ENCODE measurements at regions not wholly inside any gene's neighbourhood (a gene's known extent, or its start where the extent isn't known, plus 50 kb on each side); places are given as distances from the start of the nearest gene placed in this dataset.
"Not testable (repeated sequence)": the region's sequence is repeated elsewhere in the genome, so short reads cannot be mapped to it uniquely, and the experiment has no call there.

DNA sequence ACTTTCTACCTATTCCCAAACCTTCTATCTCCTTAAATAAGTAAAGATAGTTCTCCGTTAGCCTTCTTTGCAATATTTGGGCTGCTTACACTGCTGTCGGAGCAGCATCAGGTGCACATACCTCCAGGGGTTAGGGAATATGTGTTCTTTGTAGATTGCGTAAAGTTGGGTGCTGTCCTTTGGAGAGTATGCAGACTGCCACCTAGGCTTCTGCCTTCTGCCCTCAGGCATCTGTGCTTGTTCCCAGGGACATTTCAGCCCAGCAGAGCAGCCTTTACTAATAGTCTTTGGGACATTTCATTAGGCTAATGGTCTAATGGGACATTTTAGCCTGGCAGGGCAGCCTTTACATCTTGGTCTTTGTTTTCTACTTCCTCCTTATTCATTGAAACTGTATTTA lies 260.6 kb downstream of the TPBG start:
- H3K27me3 Mint-ChIP-seq (ENCODE audit: low read depth) = no peaks in the 10 kb centered on the region
- DNase-seq (no peak), ATAC-seq (no peak)
- ChIA-PET CTCF (no interaction called here), POLR2A (no interaction called here)
- no peaks in the 10 kb centered on the region for H3K9me3 Mint-ChIP-seq (ENCODE audit: insufficient read depth)
- no peaks in the 10 kb centered on the region for H3K4me1 Mint-ChIP-seq (ENCODE audit: low read depth)
- H3K36me3 Mint-ChIP-seq (ENCODE audit: low read depth) = no peaks in the 10 kb centered on the region
- H3K4me3 Mint-ChIP-seq = no peak overlapping the region
- H3K27ac Mint-ChIP-seq = no peak overlapping the region

DNA sequence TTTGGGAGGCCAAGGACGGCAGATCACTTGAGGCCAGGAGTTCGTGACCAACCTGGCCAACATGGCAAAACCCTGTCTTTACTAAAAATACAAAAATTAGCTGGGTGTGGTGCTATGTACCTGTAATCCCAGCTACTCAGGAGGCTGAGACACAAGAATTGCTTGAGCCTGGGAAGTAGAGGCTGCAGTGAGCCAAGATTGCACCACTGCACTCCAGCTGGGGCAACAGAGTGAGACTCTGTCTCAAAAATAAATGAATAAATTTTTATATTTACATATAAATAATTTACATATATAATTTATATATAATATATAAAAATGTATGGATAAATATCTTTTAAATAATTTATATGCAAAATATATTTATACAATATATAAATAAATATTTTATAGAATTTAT lies 263.3 kb downstream of the TPBG start:
- POLR2A ChIA-PET; H3K27me3 Mint-ChIP-seq (ENCODE audit: low read depth); ATAC-seq; CTCF ChIA-PET; H3K27ac Mint-ChIP-seq; H3K9me3 Mint-ChIP-seq (ENCODE audit: insufficient read depth); DNase-seq; H3K36me3 Mint-ChIP-seq (ENCODE audit: low read depth); H3K4me3 Mint-ChIP-seq; H3K4me1 Mint-ChIP-seq (ENCODE audit: low read depth): not testable (repeated sequence)

DNA sequence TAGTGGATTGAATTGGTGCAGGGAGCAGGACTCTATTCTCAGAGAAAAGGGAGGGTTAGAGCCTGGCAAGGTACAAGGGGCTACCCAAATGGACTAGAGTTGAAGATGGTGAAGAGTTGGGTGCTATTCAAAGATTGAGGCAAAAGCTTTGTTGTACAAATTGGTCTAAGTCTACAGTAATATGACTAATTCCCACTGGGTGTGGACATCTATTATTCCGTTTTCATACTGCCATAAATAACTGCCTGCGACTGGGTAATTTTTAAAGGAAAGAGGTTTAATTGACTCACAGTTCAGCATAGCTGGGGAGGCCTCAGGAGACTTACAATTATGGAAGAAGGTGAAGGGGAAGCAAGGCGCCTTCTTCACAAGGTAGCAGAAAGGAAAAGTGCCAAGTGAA lies 266.3 kb downstream of the TPBG start:
- ChIA-PET CTCF (no interaction called here), POLR2A (no interaction called here)
- Mint-ChIP-seq H3K4me3 (no peak overlapping the region), H3K27ac (no peak overlapping the region), H3K9me3 (ENCODE audit: insufficient read depth) (no peaks in the 10 kb centered on the region), H3K27me3 (ENCODE audit: low read depth) (no peaks in the 10 kb centered on the region), H3K4me1 (ENCODE audit: low read depth) (no peaks in the 10 kb centered on the region), H3K36me3 (ENCODE audit: low read depth) (no peaks in the 10 kb centered on the region)
- DNase-seq (no peak), ATAC-seq (no peak)

DNA sequence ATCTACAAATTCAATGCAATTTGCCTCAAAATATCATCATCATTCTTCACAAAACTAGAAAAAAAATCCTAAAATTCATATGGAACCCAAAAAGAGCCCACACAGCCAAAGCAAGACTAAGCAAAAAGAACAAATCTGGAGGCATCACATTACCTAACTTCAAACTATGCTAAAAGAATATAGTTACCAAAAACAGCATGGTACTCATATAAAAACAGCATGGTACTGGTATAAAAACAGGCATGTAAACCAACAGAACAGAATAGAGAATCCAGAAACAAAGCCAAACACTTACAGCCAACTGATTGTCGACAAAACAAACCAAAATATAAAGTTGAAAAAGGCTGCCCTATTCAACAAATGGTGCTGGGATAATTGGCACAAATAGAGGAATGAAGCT lies 278.1 kb downstream of the TPBG start:
- ATAC-seq (no peak), DNase-seq (no peak)
- H3K9me3 Mint-ChIP-seq (ENCODE audit: insufficient read depth) = peaks cover 3% of the 10 kb centered on the region
- CTCF ChIA-PET = no interaction called here
- H3K36me3 Mint-ChIP-seq (ENCODE audit: low read depth) = no peaks in the 10 kb centered on the region
- H3K27ac Mint-ChIP-seq = no peak overlapping the region
- no peaks in the 10 kb centered on the region for H3K27me3 Mint-ChIP-seq (ENCODE audit: low read depth)
- POLR2A ChIA-PET = no interaction called here
- H3K4me1 Mint-ChIP-seq (ENCODE audit: low read depth) = no peaks in the 10 kb centered on the region
- no peak overlapping the region for H3K4me3 Mint-ChIP-seq

DNA sequence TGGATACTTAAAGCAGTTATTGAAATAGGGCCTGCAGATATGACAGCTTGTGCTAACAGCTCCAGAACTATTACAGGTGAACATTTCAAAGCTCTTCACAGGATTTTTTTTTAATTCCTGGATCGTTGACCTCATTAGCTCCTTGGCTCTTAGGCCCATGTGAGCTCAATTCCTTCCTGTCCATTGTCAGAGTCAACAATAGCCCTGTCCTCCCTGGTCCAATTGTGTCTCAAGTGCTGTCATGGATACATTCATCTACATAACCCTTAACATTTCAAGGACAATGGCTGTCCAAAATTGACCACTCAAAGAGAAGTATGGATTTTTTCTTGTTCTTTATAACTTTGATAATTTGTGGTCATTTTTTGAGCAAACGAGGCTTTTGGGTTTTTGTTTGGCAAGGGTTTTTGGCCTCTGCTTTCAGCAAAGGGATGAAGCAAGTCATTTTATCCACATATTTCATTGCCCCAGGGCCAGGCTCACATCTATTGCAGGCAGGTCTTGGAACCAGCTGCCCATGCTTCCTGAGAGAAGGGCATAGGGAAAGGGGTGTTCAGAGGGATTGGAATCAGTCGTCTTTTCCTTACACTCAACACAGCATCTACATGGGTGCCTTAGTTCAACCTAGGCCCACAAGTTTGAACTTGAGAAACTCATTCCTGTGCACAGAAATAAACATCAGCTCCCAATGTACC lies 282.1 kb downstream of the TPBG start:
- ChIA-PET CTCF (no interaction called here), POLR2A (no interaction called here)
- Mint-ChIP-seq H3K27me3 (ENCODE audit: low read depth) (no peaks in the 10 kb centered on the region), H3K27ac (no peak overlapping the region), H3K36me3 (ENCODE audit: low read depth) (no peaks in the 10 kb centered on the region), H3K4me3 (no peak overlapping the region), H3K4me1 (ENCODE audit: low read depth) (no peaks in the 10 kb centered on the region), H3K9me3 (ENCODE audit: insufficient read depth) (peaks cover 3% of the 10 kb centered on the region)
- ATAC-seq = no peak
- no peak for DNase-seq

DNA sequence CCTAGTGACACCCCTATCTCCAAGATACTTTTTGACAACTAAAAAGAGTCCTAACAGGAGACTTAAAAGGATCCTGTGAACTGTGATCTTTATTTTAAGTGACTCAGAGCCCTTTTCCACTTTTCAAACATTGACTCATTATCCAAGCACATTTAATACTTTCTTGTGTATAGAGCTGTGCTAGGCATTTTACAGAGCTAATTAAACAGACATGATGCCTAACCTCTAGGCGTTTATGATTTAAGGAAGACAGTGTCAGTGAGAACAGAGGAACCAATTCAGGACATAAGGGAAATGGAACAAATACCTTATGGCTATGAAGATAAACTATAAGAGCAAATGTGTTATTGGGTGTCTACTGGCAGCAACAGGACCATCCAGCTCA lies 282.6 kb downstream of the TPBG start:
- ATAC-seq (no peak), DNase-seq (no peak)
- no peaks in the 10 kb centered on the region for H3K36me3 Mint-ChIP-seq (ENCODE audit: low read depth)
- ChIA-PET POLR2A (no interaction called here), CTCF (no interaction called here)
- H3K4me3 Mint-ChIP-seq = no peak overlapping the region
- H3K27ac Mint-ChIP-seq = no peak overlapping the region
- no peaks in the 10 kb centered on the region for H3K4me1 Mint-ChIP-seq (ENCODE audit: low read depth)
- H3K9me3 Mint-ChIP-seq (ENCODE audit: insufficient read depth) = no peaks in the 10 kb centered on the region
- H3K27me3 Mint-ChIP-seq (ENCODE audit: low read depth) = no peaks in the 10 kb centered on the region

DNA sequence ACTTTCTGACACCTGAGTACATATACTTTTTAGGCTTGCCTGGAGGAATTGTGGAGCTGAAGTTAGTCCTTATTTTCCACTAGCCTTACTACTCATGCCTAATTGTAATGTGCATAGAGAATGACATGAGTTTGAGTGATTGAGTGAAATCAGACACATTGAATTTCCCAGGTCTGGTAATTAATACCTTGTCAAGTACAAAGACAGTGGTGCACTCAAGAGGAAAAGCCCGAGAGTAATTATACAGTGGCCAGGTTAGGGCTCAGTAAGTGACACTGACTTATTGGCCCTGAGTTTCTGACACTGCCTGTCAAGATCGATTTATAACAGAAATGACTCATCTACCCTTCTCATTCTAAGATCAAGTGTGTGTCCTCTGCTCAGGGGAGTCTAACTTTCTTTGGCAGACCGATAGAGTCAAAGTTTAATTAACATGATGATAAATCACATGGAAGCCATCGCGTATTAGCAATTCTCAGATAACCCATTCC lies 288.3 kb downstream of the TPBG start:
- no peak for DNase-seq
- ATAC-seq = no peak
- CTCF ChIA-PET = no interaction called here
- no peaks in the 10 kb centered on the region for H3K9me3 Mint-ChIP-seq (ENCODE audit: insufficient read depth)
- no peak overlapping the region for H3K4me3 Mint-ChIP-seq
- no peak overlapping the region for H3K27ac Mint-ChIP-seq
- no peaks in the 10 kb centered on the region for H3K4me1 Mint-ChIP-seq (ENCODE audit: low read depth)
- no peaks in the 10 kb centered on the region for H3K36me3 Mint-ChIP-seq (ENCODE audit: low read depth)
- H3K27me3 Mint-ChIP-seq (ENCODE audit: low read depth) = no peaks in the 10 kb centered on the region
- POLR2A ChIA-PET = no interaction called here

DNA sequence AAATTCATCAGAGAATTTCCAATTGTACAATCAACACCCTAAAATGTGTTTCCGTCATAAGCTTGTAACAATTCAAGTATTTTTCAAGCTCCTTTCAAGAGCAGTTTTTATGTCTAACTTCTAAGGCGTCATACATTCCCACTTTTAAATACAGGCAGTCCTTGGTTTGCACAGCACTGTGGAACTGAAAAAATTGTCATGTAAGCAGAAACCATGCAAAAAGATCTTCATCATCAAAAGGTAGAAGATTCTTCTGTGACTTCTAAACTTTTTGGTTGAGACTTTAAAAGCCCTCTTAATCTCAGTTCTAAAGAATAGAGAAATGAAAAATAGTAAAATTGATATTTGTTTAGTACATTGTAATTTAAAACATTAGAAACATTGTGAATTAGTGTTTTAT lies 315.6 kb downstream of the TPBG start:
- CTCF ChIA-PET = no interaction called here
- H3K27ac Mint-ChIP-seq = no peak overlapping the region

DNA sequence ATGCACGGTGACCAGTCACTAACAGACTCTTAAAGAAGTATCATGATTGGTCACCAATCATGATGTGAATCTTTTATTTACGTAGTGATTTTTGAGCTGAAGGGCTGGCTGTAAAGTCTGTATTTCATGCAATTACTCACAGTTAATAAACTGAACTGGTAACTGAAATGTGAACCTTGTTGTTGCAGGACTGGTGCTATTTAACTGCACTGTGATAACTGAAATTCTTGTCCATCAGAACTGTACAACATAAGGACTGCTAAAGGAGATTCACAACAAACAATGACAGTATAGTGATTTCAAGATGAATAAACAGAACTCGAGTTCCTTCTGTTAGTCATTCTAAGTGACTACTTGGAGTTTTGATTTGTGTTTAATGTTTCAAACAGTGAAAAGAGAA lies 316.6 kb downstream of the TPBG start:
- peaks cover 20% of the 10 kb centered on the region for H3K9me3 Mint-ChIP-seq (ENCODE audit: insufficient read depth)
- ATAC-seq (no peak), DNase-seq (no peak)
- CTCF ChIA-PET = no interaction called here
- no peaks in the 10 kb centered on the region for H3K36me3 Mint-ChIP-seq (ENCODE audit: low read depth)
- no peak overlapping the region for H3K4me3 Mint-ChIP-seq
- H3K27ac Mint-ChIP-seq = no peak overlapping the region
- no peaks in the 10 kb centered on the region for H3K27me3 Mint-ChIP-seq (ENCODE audit: low read depth)
- POLR2A ChIA-PET = no interaction called here
- H3K4me1 Mint-ChIP-seq (ENCODE audit: low read depth) = no peaks in the 10 kb centered on the region

More for the DNA sequence above, 315.6 kb downstream of the TPBG start:
- no peaks in the 10 kb centered on the region for H3K36me3 Mint-ChIP-seq (ENCODE audit: low read depth)
- no peak overlapping the region for H3K4me3 Mint-ChIP-seq
- no peaks in the 10 kb centered on the region for H3K4me1 Mint-ChIP-seq (ENCODE audit: low read depth)
- POLR2A ChIA-PET = no interaction called here
- H3K27me3 Mint-ChIP-seq (ENCODE audit: low read depth) = no peaks in the 10 kb centered on the region
- ATAC-seq (no peak), DNase-seq (no peak)
- peaks cover 20% of the 10 kb centered on the region for H3K9me3 Mint-ChIP-seq (ENCODE audit: insufficient read depth)

DNA sequence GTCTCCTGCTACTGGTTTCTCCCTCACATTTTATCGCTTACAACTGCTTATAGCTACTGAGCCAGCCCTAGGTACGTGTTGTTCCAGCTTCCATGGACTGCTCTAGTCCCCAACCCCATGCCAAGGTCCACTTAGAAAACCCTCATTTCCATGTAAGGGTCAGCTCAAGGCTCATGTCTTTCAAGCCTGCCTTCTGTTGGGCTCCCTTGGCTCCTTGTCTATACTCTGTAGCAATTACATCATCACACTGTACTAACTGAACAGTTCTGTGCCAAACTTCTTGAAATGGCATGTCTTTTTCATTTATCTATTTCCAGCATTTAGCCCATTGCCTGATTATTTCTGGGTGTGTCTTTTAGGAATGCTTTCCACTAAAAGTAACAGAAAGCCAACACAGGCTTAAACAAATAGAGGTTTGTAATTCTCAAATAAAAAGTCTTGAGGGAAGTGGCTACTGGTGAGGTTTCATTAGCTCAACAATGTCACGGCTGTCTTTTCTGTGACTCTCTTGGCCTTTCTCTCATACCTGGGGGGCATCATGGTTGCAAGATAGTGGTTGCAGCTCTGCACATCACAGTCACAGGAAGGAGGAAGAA lies 317.6 kb downstream of the TPBG start:
- H3K4me1 Mint-ChIP-seq (ENCODE audit: low read depth) = no peaks in the 10 kb centered on the region
- H3K4me3 Mint-ChIP-seq = no peak overlapping the region
- ChIA-PET CTCF (no interaction called here), POLR2A (no interaction called here)
- no peaks in the 10 kb centered on the region for H3K27me3 Mint-ChIP-seq (ENCODE audit: low read depth)
- H3K36me3 Mint-ChIP-seq (ENCODE audit: low read depth) = no peaks in the 10 kb centered on the region
- peaks cover 20% of the 10 kb centered on the region for H3K9me3 Mint-ChIP-seq (ENCODE audit: insufficient read depth)
- DNase-seq (no peak), ATAC-seq (no peak)
- no peak overlapping the region for H3K27ac Mint-ChIP-seq

DNA sequence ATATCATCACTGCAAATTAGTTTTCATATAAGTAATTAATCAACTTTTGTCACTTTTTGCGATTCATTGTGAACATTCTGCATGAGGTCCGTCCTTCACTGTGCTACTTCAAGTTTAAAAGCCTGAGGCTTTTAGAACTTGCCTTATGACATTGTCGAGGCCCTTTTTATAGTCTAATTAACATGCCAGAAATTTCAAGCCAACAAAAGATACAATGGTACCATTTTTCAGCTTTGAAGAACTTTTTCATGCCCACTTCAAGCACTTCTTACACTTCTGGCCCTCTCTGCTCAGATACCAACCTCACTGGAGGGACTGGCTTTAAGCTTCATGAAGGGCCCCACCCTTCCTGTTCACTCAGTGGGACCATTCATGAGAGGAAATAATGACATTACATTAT lies 323.1 kb downstream of the TPBG start:
- CTCF ChIA-PET = no interaction called here

DNA sequence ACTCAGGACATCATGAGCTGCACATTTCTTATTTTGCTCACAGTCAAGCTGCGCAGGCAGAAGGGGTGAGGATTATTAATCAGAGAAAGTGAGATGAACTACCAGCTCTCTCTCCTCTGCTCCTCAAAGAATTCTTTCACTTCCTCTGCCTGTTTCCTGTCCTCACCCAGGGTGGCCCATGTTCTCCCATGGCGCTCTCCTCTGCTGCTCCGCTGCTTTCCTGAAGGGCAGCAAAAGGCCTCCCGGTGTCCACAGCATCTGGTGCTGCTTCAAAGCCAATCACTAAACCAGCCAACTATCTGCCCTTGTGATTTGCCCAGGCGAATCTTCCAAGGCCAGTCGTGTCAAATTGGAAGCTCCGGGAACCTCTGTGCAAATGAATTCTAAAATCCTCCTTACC lies 324.2 kb downstream of the TPBG start:
- H3K27ac Mint-ChIP-seq = no peak overlapping the region
- POLR2A ChIA-PET = no interaction called here
- no peaks in the 10 kb centered on the region for H3K36me3 Mint-ChIP-seq (ENCODE audit: low read depth)
- DNase-seq (no peak), ATAC-seq (no peak)
- no peaks in the 10 kb centered on the region for H3K27me3 Mint-ChIP-seq (ENCODE audit: low read depth)
- no peaks in the 10 kb centered on the region for H3K9me3 Mint-ChIP-seq (ENCODE audit: insufficient read depth)
- H3K4me3 Mint-ChIP-seq = no peak overlapping the region
- CTCF ChIA-PET = no interaction called here
- no peaks in the 10 kb centered on the region for H3K4me1 Mint-ChIP-seq (ENCODE audit: low read depth)

More for the DNA sequence above, 323.1 kb downstream of the TPBG start:
- no peaks in the 10 kb centered on the region for H3K9me3 Mint-ChIP-seq (ENCODE audit: insufficient read depth)
- no peak overlapping the region for H3K27ac Mint-ChIP-seq
- ATAC-seq (no peak), DNase-seq (no peak)
- no peaks in the 10 kb centered on the region for H3K4me1 Mint-ChIP-seq (ENCODE audit: low read depth)
- H3K27me3 Mint-ChIP-seq (ENCODE audit: low read depth) = no peaks in the 10 kb centered on the region
- H3K36me3 Mint-ChIP-seq (ENCODE audit: low read depth) = no peaks in the 10 kb centered on the region
- no peak overlapping the region for H3K4me3 Mint-ChIP-seq
- POLR2A ChIA-PET = no interaction called here

DNA sequence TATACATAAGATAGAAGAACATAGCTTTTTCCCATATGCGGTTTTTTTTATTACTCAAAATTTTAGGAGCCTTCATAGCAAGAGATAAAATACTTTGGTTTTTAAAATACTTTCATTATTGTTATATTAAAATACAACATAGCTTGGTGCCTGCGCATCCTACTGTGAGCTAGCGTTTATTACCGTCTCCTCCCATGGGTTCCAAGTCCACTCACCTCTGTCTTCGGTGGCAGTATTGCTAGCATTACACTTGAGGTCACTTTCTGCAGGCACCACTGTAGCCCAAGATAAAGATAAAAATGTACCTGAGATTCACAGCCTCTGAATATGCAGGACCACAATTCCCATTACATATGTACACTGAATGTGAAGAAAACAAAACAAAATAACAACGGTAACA lies 326.7 kb downstream of the TPBG start:
- DNase-seq (no peak), ATAC-seq (no peak)
- no peaks in the 10 kb centered on the region for H3K36me3 Mint-ChIP-seq (ENCODE audit: low read depth)
- ChIA-PET CTCF (no interaction called here), POLR2A (no interaction called here)
- no peak overlapping the region for H3K4me3 Mint-ChIP-seq
- H3K9me3 Mint-ChIP-seq (ENCODE audit: insufficient read depth) = no peaks in the 10 kb centered on the region
- H3K4me1 Mint-ChIP-seq (ENCODE audit: low read depth) = no peaks in the 10 kb centered on the region
- H3K27me3 Mint-ChIP-seq (ENCODE audit: low read depth) = no peaks in the 10 kb centered on the region
- H3K27ac Mint-ChIP-seq = no peak overlapping the region

Data from activated CD8-positive, alpha-beta T cell treated with anti-CD3 and anti-CD28 coated beads, Interleukin-2, amount 10 ng/mL, durations not matched to agents 7 days and 5 days (primary cell).